GM23338 (cell line): ENCODE measurements at regions not wholly inside any gene's neighbourhood (a gene's known extent, or its start where the extent isn't known, plus 50 kb on each side); places are given as distances from the start of the nearest gene placed in this dataset.
"Not testable (repeated sequence)": the region's sequence is repeated elsewhere in the genome, so short reads cannot be mapped to it uniquely, and the experiment has no call there.

Experiments
- ATAC-seq: fragments of 200-7000 bp; cut with Tn5 transposase; 3 replicates; pipeline ENCODE4 v1.9.1; 2020
- DNase-seq: peaks from one replicate; pipeline ENCODE4 v3.0.0-alpha.2; 2015; ENCODE audit warnings: low spot score
- H2AFZ ChIP-seq: fragments of 200-600 bp; sonication (generic); 2 replicates; pipeline ENCODE4 v1.8.0; 2016; ENCODE audit warnings: antibody characterized with exemption, mild to moderate bottlenecking, moderate library complexity
- H3F3A ChIP-seq: fragments of 200-600 bp; sonication (generic); replicated peaks from 2 replicates; pipeline ENCODE4 v1.8.0; 2017; ENCODE audit warnings: antibody characterized with exemption, mixed run types, low read depth
- H3K27ac ChIP-seq: fragments of 200-600 bp; sonication (generic); 2 replicates; pipeline ENCODE4 v1.6.1; 2016; ENCODE audit warnings: low read depth
- H3K27me3 ChIP-seq: fragments of 200-600 bp; sonication (generic); 2 replicates; pipeline ENCODE4 v1.8.0; 2016; ENCODE audit warnings: mild to moderate bottlenecking, mixed run types, moderate library complexity; ENCODE audit not compliant: insufficient read depth
- H3K36me3 ChIP-seq: fragments of 200-600 bp; sonication (generic); 2 replicates; pipeline ENCODE4 v1.8.0; 2016; ENCODE audit warnings: mild to moderate bottlenecking; ENCODE audit not compliant: insufficient read depth
- H3K4me1 ChIP-seq: fragments of 200-600 bp; sonication (generic); 2 replicates; pipeline ENCODE4 v1.8.0; 2016; ENCODE audit warnings: mild to moderate bottlenecking, moderate library complexity; ENCODE audit not compliant: insufficient read depth
- H3K4me2 ChIP-seq: fragments of 200-600 bp; sonication (generic); 2 replicates; pipeline ENCODE4 v1.7.1; 2017; ENCODE audit warnings: mixed run types
- H3K4me3 ChIP-seq: fragments of 200-600 bp; sonication (generic); 2 replicates; pipeline ENCODE4 v1.6.1; 2016; ENCODE audit warnings: mixed run types
- H3K79me2 ChIP-seq: fragments of 200-600 bp; sonication (generic); replicated peaks from 2 replicates; pipeline ENCODE4 v1.8.0; 2017; ENCODE audit warnings: mild to moderate bottlenecking; ENCODE audit not compliant: insufficient read depth
- H3K9me2 ChIP-seq: fragments of 200-600 bp; sonication (generic); 2 replicates; pipeline ENCODE4 v1.8.0; 2017; ENCODE audit not compliant: insufficient read depth
- H4K20me1 ChIP-seq: fragments of 200-600 bp; sonication (generic); replicated peaks from 2 replicates; pipeline ENCODE4 v1.8.0; 2017; ENCODE audit warnings: mild to moderate bottlenecking; ENCODE audit not compliant: insufficient read depth
- H3K27ac Mint-ChIP-seq: 2 replicates; pipeline ENCODE4 v1.8.0; 2020; ENCODE audit warnings: inconsistent platforms, mild to moderate bottlenecking, moderate library complexity, mixed read lengths
- H3K27me3 Mint-ChIP-seq: 3 replicates; pipeline ENCODE4 v1.8.0; 2022; ENCODE audit warnings: low read depth, mild to moderate bottlenecking, moderate library complexity, mixed read lengths, inconsistent platforms; ENCODE audit not compliant: insufficient read depth, poor library complexity
- H3K36me3 Mint-ChIP-seq: 3 replicates; pipeline ENCODE4 v1.8.0; 2021; ENCODE audit warnings: low read depth, mild to moderate bottlenecking, inconsistent platforms, moderate library complexity, mixed read lengths
- H3K4me1 Mint-ChIP-seq: 3 replicates; pipeline ENCODE4 v1.8.0; 2020; ENCODE audit warnings: mild to moderate bottlenecking, inconsistent platforms, mixed read lengths
- H3K4me3 Mint-ChIP-seq: 3 replicates; pipeline ENCODE4 v1.8.0; 2021; ENCODE audit warnings: moderate library complexity, mild to moderate bottlenecking, inconsistent platforms, mixed read lengths
- H3K9me3 Mint-ChIP-seq: 3 replicates; pipeline ENCODE4 v1.8.0; 2020; ENCODE audit warnings: moderate library complexity, mild to moderate bottlenecking, inconsistent platforms, mixed read lengths
- CREB1 ChIP-seq: fragments of 250-450 bp; sonication (Bioruptor Pico); IDR thresholded peaks from 2 replicates; pipeline ENCODE4 v1.5.0; 2020; ENCODE audit warnings: low read depth, mild to moderate bottlenecking, moderate library complexity
- EZH2 ChIP-seq: fragments of 200-600 bp; sonication (generic); IDR thresholded peaks from one replicate; pipeline ENCODE4 v1.8.0; 2017; ENCODE audit warnings: antibody characterized with exemption, mild to moderate bottlenecking, low read depth; ENCODE audit not compliant: unreplicated experiment
- EZH2phosphoT487 ChIP-seq: fragments of 200-600 bp; sonication (generic); IDR thresholded peaks from one replicate; pipeline ENCODE4 v1.8.1; 2018; ENCODE audit warnings: antibody characterized with exemption; ENCODE audit not compliant: unreplicated experiment
- JUNB ChIP-seq: IDR thresholded peaks from one replicate; pipeline ENCODE4 v1.6.1; 2016; ENCODE audit warnings: antibody characterized with exemption; ENCODE audit not compliant: unreplicated experiment
- NANOG ChIP-seq: IDR thresholded peaks from 2 replicates; pipeline ENCODE4 v1.6.1; 2016; ENCODE audit warnings: antibody characterized with exemption, borderline replicate concordance
- POLR2AphosphoS5 ChIP-seq: IDR thresholded peaks from 2 replicates; pipeline ENCODE4 v1.6.1; 2016; ENCODE audit warnings: antibody characterized with exemption, low read depth
- STAT1 ChIP-seq: IDR thresholded peaks from one replicate; pipeline ENCODE4 v1.6.1; 2016; ENCODE audit warnings: antibody characterized with exemption; ENCODE audit not compliant: unreplicated experiment
- ZNF114 ChIP-seq: fragments of 250-450 bp; sonication (Bioruptor Pico); IDR thresholded peaks from 2 replicates; pipeline ENCODE4 v1.5.0; 2020; ENCODE audit warnings: mild to moderate bottlenecking, moderate library complexity
- ZNF331 ChIP-seq: fragments of 250-450 bp; sonication (Bioruptor Pico); IDR thresholded peaks from 2 replicates; pipeline ENCODE4 v1.5.0; 2020; ENCODE audit warnings: low read depth, mild to moderate bottlenecking, moderate library complexity
- TF ChIP-seq, protein P1 (sequence below): IDR thresholded peaks from one replicate; pipeline ENCODE4 v1.6.1; 2018; ENCODE audit warnings: antibody characterized with exemption; ENCODE audit not compliant: unreplicated experiment
- TF ChIP-seq, protein P2 (sequence below): fragments of 250-450 bp; sonication (Bioruptor Pico); IDR thresholded peaks from 2 replicates; pipeline ENCODE4 v1.5.0; 2020; ENCODE audit warnings: mild to moderate bottlenecking, moderate library complexity
- TF ChIP-seq, protein P3 (sequence below), 2 experiments: fragments of 200-600 bp in 1 of 2; sonication (generic) in 1 of 2; conservative IDR thresholded peaks; 2 replicates each; pipeline versions ENCODE4 v1.5.1 to v1.6.1; 2016 to 2017; ENCODE audit warnings: antibody characterized with exemption in 2 of 2, low read depth in 2 of 2, mild to moderate bottlenecking in 2 of 2, moderate library complexity in 1 of 2

DNA sequence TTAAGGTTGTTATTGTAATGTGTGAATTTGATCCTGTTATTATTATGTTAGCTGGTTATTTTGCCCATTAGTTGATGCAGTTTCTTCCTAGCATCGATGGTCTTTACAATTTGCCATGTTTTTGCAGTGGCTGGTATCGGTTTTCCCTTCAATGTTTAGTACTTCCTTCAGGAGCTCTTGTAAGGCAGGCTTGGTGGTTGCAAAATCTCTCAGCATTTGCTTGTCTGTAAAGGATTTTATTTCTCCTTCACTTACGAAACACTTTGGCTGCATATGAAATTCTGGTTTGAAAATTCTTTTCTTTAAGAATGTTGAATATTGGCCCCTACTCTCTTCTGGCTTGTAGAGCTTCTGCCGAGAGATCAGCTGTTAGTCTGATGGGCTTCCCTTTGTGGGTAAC, 2241.4 kb upstream of the AGA start:
- H3K36me3 ChIP-seq, H3K27ac Mint-ChIP-seq, H3K4me1 ChIP-seq, H3K27me3 Mint-ChIP-seq, H3K4me1 Mint-ChIP-seq, DNase-seq, H2AFZ ChIP-seq, H3K4me3 Mint-ChIP-seq, H3K27me3 ChIP-seq, H3K27ac ChIP-seq, H3K36me3 Mint-ChIP-seq, H3F3A ChIP-seq, H3K4me3 ChIP-seq, H3K79me2 ChIP-seq, H4K20me1 ChIP-seq, H3K9me2 ChIP-seq, ATAC-seq, H3K4me2 ChIP-seq: not testable (repeated sequence)
- peaks cover 19% of the 10 kb centered on the region; the same call in 2 of the 3 replicates for H3K9me3 Mint-ChIP-seq

DNA sequence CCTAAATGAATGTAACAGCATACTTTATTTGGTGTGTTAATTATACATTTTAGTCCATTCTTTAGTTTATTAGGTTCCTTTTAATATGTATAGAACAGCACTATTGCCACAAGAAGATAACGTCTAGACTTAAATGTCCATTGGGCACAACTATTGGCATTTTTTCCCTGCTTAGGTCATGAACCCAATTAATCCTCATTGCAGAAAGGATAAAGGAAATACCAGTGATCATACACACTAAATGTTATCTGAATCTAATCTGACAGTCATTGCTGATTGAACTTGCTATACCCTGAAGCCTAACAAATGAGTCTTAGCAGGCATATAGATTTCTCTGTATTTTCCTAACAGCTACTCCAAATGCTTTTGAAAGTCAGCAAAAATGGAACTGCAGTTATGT, 2250.0 kb upstream of the AGA start:
- Histone ChIP-seq H3K4me1 (no peaks in the 10 kb centered on the region), H3K36me3 (no peaks in the 10 kb centered on the region), H3K4me2 (no peak overlapping the region), H4K20me1 (no peaks in the 10 kb centered on the region), H3K27ac (no peak overlapping the region), H2AFZ (no peak overlapping the region), H3K9me2 (no peaks in the 10 kb centered on the region), H3K27me3 (no peaks in the 10 kb centered on the region), H3F3A (no peaks in the 10 kb centered on the region), H3K79me2 (no peaks in the 10 kb centered on the region), H3K4me3 (no peak overlapping the region)
- no peak overlapping the region for H3K4me3 Mint-ChIP-seq
- H3K9me3 Mint-ChIP-seq: no peaks in the 10 kb centered on the region
- ATAC-seq (no peak), DNase-seq (no peak)
- no peak overlapping the region for H3K27ac Mint-ChIP-seq
- peaks cover 2% of the 10 kb centered on the region for H3K27me3 Mint-ChIP-seq
- no peaks in the 10 kb centered on the region for H3K4me1 Mint-ChIP-seq
- no peaks in the 10 kb centered on the region for H3K36me3 Mint-ChIP-seq
- TF ChIP-seq ZNF331 (CRISPR knock-in tag) (no peak), JUNB (no peak), EZH2phosphoT487 (no peak), STAT1 (no peak), EZH2 (no peak), CREB1 (CRISPR knock-in tag) (no peak), POLR2AphosphoS5 (no peak), ZNF114 (CRISPR knock-in tag) (no peak), NANOG (no peak)
- TF ChIP-seq, protein P1, sequence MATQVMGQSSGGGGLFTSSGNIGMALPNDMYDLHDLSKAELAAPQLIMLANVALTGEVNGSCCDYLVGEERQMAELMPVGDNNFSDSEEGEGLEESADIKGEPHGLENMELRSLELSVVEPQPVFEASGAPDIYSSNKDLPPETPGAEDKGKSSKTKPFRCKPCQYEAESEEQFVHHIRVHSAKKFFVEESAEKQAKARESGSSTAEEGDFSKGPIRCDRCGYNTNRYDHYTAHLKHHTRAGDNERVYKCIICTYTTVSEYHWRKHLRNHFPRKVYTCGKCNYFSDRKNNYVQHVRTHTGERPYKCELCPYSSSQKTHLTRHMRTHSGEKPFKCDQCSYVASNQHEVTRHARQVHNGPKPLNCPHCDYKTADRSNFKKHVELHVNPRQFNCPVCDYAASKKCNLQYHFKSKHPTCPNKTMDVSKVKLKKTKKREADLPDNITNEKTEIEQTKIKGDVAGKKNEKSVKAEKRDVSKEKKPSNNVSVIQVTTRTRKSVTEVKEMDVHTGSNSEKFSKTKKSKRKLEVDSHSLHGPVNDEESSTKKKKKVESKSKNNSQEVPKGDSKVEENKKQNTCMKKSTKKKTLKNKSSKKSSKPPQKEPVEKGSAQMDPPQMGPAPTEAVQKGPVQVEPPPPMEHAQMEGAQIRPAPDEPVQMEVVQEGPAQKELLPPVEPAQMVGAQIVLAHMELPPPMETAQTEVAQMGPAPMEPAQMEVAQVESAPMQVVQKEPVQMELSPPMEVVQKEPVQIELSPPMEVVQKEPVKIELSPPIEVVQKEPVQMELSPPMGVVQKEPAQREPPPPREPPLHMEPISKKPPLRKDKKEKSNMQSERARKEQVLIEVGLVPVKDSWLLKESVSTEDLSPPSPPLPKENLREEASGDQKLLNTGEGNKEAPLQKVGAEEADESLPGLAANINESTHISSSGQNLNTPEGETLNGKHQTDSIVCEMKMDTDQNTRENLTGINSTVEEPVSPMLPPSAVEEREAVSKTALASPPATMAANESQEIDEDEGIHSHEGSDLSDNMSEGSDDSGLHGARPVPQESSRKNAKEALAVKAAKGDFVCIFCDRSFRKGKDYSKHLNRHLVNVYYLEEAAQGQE: no peak
- TF ChIP-seq, protein P2, sequence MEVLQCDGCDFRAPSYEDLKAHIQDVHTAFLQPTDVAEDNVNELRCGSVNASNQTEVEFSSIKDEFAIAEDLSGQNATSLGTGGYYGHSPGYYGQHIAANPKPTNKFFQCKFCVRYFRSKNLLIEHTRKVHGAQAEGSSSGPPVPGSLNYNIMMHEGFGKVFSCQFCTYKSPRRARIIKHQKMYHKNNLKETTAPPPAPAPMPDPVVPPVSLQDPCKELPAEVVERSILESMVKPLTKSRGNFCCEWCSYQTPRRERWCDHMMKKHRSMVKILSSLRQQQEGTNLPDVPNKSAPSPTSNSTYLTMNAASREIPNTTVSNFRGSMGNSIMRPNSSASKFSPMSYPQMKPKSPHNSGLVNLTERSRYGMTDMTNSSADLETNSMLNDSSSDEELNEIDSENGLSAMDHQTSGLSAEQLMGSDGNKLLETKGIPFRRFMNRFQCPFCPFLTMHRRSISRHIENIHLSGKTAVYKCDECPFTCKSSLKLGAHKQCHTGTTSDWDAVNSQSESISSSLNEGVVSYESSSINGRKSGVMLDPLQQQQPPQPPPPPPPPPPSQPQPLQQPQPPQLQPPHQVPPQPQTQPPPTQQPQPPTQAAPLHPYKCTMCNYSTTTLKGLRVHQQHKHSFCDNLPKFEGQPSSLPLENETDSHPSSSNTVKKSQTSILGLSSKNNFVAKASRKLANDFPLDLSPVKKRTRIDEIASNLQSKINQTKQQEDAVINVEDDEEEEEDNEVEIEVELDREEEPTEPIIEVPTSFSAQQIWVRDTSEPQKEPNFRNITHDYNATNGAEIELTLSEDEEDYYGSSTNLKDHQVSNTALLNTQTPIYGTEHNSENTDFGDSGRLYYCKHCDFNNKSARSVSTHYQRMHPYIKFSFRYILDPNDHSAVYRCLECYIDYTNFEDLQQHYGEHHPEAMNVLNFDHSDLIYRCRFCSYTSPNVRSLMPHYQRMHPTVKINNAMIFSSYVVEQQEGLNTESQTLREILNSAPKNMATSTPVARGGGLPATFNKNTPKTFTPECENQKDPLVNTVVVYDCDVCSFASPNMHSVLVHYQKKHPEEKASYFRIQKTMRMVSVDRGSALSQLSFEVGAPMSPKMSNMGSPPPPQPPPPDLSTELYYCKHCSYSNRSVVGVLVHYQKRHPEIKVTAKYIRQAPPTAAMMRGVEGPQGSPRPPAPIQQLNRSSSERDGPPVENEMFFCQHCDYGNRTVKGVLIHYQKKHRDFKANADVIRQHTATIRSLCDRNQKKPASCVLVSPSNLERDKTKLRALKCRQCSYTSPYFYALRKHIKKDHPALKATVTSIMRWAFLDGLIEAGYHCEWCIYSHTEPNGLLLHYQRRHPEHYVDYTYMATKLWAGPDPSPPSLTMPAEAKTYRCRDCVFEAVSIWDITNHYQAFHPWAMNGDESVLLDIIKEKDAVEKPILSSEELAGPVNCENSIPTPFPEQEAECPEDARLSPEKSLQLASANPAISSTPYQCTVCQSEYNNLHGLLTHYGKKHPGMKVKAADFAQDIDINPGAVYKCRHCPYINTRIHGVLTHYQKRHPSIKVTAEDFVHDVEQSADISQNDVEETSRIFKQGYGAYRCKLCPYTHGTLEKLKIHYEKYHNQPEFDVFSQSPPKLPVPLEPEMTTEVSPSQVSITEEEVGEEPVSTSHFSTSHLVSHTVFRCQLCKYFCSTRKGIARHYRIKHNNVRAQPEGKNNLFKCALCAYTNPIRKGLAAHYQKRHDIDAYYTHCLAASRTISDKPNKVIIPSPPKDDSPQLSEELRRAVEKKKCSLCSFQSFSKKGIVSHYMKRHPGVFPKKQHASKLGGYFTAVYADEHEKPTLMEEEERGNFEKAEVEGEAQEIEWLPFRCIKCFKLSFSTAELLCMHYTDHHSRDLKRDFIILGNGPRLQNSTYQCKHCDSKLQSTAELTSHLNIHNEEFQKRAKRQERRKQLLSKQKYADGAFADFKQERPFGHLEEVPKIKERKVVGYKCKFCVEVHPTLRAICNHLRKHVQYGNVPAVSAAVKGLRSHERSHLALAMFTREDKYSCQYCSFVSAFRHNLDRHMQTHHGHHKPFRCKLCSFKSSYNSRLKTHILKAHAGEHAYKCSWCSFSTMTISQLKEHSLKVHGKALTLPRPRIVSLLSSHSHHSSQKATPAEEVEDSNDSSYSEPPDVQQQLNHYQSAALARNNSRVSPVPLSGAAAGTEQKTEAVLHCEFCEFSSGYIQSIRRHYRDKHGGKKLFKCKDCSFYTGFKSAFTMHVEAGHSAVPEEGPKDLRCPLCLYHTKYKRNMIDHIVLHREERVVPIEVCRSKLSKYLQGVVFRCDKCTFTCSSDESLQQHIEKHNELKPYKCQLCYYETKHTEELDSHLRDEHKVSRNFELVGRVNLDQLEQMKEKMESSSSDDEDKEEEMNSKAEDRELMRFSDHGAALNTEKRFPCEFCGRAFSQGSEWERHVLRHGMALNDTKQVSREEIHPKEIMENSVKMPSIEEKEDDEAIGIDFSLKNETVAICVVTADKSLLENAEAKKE (CRISPR knock-in tag): no peak
- TF ChIP-seq, protein P3, sequence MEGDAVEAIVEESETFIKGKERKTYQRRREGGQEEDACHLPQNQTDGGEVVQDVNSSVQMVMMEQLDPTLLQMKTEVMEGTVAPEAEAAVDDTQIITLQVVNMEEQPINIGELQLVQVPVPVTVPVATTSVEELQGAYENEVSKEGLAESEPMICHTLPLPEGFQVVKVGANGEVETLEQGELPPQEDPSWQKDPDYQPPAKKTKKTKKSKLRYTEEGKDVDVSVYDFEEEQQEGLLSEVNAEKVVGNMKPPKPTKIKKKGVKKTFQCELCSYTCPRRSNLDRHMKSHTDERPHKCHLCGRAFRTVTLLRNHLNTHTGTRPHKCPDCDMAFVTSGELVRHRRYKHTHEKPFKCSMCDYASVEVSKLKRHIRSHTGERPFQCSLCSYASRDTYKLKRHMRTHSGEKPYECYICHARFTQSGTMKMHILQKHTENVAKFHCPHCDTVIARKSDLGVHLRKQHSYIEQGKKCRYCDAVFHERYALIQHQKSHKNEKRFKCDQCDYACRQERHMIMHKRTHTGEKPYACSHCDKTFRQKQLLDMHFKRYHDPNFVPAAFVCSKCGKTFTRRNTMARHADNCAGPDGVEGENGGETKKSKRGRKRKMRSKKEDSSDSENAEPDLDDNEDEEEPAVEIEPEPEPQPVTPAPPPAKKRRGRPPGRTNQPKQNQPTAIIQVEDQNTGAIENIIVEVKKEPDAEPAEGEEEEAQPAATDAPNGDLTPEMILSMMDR (conservative IDR thresholded peaks at IDR 0.05; ENCODE audit: low read depth in 2 of 2): no peak
